HG03432 (cell line): ENCODE measurements at regions not wholly inside any gene's neighbourhood (a gene's known extent, or its start where the extent isn't known, plus 50 kb on each side); places are given as distances from the start of the nearest gene placed in this dataset.

Source experiments
- ATAC-seq: cut with Tn5 transposase; IDR thresholded peaks from one replicate; pipeline ENCODE4 v1.9.1; 2021; ENCODE audit warnings: mild to moderate bottlenecking, moderate library complexity; ENCODE audit not compliant: unreplicated experiment

DNA sequence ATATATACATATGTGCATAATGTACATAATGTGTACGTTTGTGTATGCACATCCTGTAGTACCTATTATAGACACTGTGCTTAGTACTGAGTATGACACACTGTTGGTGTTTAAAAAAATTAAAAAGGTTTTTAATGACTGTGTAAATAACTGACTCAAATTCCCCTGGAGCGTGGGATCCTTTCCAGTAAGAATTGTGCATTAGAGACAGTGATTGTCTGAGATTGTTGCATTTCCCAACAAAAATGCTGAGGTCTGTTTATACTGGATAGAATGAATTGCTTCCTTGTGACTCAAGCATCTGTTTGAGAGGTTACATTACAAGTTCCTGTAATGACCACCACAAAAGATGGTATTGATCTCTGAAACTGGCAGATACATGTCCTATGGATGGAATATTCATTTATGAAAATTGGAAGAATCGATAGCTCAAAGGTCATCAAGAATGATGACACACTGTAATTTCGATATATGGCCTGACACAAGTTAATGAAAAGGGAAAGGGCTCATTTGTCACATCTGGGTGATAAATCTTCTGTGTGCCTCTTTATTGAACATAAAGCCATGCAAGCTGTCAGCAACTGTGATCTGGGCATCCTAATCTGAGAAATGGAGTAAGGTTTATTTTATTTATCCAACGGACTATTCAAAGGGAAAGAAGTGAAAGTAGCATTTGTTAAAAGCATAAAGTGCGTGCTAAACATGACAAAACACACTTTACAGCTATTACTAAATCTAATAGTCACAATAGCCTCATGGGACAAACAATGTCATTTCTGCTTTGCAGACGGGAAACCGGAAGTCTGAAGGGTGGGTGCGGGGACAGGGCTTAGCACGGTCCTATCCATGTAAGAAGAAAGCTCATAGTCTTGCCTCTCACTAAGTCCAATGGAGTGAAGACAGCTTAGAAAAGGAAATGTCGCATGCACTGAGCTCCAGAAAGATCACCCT, 228.8 kb downstream of the CDH11 start:
- ATAC-seq: no peak

DNA sequence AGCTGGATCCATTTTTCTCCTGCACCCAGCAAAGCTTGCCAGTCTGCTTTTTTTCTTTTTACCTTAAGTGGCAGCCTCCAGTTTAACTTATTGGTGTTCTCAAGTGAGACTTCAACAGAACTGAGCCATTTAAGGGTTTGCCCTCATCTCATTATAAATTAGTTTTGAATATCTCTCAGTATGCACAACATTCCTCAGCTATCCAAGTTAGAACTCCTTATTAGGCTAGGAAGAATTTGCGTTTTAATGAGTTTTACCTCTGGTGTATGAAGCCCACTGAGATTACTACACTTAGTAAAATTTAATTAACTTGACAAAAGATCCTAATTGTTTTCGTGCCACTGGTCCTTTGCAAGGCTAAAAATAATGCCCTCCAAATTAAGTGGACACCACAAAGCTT, 232.4 kb downstream of the CDH11 start:
- ATAC-seq: no peak

DNA sequence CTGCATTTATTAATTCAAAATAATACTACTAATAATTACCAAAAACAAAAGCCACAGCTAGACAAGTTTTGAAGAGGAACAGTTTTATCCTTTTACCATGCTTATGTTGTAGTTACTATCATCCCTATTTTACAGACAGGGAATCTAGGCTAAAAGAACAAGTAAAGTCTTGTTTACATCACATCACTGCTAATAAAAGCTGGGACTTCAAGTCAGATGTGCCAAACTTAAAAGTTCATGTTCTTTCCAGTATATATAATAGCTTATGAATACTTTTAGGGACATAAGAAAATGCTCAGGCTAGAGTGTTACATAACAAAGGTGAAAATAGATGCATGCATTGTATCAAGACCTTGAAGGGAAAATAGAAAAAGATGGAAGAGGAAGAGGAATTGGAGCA, 234.2 kb downstream of the CDH11 start:
- no peak for ATAC-seq

DNA sequence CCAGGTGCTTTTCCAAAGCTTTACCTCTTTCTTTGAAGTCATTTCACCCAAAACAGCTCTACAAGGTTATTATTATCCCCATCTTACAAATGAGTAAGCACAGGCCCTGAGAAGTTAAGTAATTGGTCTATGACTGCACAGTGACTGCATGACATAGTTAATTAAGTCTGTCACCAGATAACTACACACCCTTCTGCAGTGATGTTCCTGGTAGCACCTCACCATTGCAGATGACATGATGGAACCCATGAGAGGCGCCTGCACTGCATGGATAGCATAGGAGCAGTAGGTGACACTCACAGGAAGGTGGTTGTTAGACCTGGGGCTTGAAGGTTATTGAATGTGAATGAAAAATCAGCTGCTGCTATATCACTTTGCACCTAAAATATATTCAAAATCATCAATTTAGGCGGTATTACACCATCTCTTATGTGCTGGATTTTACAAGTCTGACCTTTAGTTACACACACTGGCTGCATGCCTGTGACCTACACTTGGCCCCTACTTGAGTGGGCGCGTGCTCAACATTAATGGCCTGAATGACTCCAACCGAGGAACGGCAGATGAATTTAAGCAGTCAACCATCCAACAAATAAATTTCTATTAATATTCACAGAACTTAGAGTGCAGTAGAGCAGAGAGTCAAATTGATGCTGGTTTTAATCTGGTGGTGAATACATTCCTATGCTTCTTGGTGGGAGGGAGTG, 239.6 kb downstream of the CDH11 start:
- no peak for ATAC-seq

DNA sequence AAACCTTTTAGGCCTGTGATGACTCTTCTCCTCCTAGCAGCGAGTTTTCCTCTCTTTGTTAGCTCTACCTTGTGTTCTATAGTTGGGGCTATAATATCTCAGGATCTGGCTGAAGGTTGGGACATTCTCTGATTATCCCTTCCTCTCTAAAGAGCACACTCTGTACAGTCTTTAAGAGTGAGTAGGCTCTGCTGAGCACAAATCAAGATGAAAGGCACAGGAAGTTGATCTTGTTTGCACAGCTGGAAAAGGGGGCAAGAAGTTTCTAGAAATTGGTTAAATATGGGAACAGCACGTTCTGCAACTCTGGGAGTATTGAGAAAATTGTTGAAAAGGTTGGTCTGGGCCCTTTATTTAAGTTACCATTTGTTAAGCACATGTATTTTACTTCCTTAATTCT, 240.9 kb downstream of the CDH11 start:
- no peak for ATAC-seq

DNA sequence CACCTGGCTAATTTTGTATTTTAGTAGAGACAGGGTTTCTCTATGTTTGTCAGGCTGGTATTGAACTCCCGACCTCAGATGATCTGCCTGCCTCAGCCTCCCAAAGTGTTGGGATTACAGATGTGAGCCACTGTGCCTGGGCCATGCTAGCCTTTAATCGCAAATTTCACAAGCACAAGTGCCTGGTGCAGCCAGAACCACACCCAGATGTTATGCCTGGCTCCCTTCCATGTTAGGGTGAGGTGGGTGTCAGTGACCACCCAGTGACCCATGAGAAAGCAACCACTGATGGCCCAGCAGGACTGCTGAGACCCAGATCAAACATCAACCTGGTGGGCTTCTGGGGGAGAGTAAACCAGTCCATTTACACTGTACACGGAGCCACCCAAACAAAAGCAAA, 241.9 kb downstream of the CDH11 start:
- ATAC-seq: no peak

DNA sequence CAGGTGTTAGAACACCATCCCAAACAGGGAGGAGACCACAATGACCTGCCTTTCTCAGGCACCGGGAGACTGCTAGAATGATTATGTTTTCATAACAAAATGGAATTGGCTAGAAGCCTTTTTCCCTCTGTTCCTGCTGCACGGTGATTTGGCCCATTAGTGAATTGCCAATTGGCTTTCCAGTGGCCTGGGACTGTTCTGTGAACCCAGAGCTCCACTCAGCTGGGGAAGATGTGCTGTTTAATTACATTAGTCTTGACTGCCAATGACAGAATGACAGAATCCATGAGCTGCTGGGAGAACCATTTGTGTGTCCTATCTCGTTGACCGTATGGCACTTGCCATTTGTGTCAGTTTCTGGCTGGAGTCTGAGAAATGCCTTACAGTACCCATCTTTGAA, 242.9 kb downstream of the CDH11 start:
- ATAC-seq: no peak

DNA sequence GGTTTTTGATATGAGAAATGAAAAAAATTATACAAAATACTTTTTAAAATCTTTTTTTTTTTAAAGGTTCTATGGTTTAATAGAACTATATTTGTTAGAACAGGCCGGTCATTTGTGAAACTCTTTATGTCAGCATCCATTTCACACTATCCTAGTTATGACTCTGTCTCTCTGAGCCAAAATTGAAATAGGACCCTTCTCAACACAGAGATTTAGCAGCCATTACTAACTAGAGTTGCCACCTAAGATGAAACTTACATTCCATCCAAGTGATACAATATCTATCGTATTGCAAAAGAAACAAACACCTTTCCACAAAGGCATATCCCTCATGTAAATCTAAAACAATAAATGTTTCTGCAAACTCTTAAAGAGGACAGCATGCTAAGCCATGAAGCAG, 249.8 kb downstream of the CDH11 start:
- no peak for ATAC-seq

DNA sequence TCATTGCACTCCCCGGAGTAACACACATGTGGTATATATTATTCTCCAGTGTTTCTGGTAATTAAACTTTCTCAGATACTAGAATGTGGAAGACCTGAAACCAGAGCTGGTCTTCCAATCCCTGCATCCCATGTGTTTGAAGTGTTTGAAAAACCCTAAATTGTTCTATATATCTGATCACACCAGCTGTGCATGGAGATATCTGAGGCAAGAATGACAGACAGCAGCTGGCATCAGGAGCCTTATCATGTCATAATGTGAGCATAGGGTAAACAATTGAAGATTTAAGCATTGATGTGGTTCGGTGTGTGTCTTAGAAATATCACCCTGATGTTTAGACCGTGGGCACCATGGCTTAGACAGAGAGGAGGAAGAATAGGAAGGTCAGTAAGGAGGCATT, 251.0 kb downstream of the CDH11 start:
- no peak for ATAC-seq

DNA sequence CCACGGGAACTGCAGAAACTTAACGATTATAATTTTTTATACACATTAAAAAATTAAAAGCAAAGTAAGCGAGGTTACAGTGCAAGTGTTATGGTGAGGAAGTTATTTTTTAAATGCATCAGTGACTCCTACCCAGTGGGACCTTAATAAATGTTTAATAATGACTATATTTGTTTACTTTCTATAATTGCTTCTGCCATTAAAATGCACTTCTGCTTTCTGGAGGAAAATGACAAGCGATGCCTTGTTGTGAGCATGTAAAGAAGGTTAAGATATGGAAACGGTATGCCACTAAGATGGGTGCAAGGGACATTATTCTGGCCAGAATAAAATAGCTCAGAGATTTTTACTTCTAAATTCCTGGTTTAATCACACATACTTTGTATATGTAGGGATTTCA, 252.1 kb downstream of the CDH11 start:
- ATAC-seq: no peak

DNA sequence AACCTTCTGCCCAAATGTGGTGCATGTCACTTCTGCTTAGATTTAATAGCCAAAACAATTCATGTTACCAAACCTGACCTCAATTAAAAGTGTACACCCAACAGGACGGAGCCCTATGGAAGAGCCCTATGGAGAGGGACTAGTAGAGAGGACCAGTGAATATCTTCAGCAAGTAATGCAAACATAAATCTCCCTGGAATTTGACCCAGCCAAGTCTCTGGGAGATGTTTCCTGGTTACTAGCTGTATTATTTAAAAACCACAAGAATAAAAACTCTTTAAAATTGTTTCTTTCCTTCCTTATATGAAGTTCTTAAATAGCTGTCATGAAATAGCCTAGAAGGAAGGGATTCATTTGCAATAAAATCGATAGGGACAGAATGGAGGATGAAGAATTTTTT, 255.8 kb downstream of the CDH11 start:
- ATAC-seq: no peak

DNA sequence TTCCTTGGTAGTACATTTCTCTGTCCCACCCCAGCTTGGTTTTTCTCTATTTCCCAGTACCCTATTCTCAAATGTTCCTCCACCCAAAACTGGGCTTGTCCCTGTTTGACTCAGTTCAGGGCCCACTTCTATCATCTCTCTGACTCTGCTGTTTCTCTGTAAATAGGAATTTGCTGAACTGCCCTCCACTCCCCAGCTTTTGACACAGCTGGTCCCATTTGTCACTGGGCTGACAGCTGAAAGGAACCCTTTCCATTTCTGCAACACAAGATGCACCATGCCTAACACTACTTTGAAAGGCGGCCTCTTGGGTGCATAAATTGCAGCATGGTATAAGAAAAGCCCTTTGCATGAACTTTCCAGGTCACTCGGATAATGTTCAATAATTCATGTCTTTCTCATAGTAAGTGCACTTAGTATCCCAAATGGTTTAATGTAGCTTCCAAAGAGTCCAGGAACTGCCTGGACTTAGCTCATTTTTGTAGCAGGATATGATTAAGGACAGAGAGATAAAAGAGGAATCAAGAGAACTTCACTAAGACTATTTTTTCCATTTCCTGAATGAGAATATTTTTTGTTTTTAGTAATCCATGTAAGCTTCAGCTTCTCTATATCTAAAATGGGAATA, 256.7 kb downstream of the CDH11 start:
- ATAC-seq: no peak

DNA sequence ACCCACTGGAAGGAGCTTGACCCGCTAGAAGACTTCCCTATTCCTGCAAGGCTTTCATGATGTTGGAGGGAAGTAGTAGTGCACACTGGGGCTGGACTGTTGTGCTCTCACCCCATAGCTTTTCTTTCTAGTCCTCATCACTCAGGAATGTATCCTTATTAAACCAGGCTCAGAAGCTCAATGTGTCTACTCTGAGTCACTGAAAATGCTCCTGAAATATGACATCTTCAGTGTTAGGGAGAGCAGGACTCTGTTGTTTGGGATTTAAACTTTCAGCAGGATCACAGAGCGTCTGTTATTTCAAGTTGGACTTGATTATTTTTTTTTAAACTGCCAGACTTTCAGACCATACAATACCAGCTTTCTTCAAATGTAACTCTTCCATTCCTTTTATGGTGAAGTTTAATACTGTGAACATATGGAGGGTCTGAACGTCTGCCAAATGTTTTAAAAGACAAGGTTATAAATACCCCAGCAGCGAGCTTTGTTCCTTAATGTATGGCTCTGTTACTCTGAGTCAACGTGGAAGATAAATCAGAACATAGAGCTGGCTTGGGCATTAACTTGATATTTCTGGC, 257.5 kb downstream of the CDH11 start:
- ATAC-seq: no peak

DNA sequence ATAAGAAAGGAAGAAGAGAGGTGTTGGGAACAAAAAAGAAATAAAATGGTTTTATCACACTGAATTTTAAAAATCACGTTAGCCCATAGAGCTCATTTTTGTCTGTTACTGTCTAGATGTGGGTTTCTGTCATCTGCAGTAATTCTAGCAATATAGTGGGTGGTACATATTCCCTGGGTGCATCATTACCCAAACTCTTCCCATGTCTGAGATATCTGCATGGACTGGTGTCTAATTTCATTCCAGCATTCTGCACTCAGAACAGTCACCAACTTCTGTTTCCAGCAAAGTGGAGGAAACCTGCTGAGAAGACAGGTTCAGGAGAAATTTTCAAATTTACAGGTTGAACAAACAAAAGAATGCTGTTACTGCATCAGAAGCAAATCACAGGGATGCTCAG, 263.8 kb downstream of the CDH11 start:
- no peak for ATAC-seq

DNA sequence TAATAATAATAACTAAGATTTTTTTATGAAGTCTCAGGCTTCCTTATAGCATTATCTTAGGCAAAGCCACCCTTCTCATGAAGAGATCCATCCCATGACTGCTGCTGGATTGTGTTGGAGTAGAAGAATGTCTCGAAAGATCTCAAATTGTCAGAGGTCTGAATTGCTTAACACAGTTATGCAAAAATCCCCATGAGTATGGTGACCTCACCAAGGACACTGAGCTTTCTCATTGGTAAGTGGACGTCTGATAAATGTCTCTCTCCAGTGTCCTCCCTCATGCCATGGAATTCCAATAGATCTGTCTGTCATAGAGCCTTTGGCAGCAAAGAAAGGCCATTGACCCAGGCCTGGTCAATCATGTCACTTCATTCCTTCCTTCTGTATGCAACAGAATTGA, 264.5 kb downstream of the CDH11 start:
- no peak for ATAC-seq

DNA sequence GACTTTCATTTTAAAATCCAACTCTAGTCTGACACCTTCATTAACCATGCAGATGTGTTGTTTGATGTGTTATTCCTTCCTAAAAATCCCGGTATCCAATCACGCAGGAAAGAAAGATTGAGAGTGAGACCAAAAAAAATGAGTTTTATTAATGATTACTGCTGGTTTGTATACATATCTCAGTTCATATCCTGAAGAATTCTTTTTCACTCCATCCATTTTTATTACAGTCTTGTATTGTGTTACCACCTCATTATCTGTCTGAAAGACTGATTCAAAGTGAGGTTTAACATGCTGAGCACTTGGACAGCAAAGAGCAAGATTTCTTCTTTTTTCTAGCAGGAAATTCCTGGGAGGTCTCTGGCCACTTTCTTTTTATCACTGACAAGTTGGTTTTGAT, 268.3 kb downstream of the CDH11 start:
- ATAC-seq: no peak

DNA sequence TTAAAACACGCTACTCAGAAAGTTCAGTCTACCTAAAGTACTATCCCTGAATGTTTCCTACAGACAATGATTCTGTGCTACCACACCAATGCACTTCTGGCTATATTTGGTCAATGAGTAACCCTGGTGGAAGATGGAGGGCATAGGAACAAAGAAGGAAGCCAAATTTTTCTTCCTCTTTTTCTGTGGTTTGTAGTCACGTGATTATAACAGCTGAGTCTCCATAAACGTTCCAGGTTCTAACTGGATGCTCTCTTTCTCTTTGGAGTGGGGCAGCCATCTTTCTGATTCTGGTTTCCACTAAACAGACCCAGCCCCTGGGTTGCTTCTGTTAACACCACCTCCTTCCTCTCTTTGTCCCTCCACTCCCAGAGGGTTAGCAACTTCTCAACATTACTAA, 274.9 kb downstream of the CDH11 start:
- ATAC-seq: no peak

DNA sequence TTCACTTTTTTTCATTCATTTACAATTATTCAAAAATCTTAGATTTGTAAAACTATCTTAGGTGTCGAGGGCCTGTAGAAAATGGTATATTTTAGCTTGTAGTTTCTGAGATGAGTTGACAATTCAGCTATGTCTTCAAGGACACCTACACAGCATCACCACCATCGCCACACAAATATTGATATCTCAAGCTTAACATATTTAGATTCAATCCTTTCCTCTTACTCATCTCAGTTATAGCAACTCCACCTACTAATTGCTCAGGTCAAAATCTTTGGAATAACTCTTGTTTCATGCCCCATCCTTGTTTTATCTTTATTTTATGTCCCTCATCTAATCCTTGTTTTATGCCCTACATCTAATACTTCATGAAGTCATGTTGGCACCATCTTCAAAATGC, 276.8 kb downstream of the CDH11 start:
- no peak for ATAC-seq

DNA sequence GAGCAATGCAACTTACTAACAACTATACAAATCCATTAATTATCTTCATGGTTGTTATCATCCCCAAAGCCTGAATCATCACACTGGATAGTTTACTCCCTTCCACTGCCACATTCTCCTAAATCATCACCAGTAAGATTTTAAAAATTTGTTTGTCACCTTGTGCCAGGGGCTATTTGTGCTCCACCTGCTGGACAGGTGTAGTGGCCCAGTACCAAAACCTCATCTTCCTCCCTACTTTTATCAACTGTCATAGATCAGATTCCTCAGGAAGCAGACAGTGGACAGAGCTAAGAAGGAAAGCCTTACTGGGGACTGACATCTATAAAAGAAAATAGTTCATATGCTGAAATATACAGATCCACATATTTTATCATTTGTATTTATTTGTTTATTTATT, 280.4 kb downstream of the CDH11 start:
- no peak for ATAC-seq

DNA sequence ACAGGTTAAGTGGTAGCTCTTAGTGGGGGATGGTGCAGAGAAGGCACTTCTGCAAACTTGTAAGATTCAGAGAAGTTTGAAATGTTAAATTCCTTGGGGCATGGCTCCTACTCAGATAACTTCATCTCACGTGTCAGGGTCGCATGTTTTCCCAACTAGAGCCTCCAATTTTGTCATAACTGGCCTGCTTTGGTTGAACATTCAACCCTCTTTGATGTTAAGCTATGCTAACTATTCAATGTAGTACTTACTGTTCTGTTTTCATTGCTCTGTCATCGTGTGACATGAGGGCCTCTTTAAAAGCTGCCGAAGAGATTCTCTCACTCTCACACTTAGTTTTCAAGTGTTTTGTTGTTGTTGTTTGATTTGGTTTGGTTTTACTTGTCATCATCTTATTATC, 280.8 kb downstream of the CDH11 start:
- ATAC-seq: no peak

DNA sequence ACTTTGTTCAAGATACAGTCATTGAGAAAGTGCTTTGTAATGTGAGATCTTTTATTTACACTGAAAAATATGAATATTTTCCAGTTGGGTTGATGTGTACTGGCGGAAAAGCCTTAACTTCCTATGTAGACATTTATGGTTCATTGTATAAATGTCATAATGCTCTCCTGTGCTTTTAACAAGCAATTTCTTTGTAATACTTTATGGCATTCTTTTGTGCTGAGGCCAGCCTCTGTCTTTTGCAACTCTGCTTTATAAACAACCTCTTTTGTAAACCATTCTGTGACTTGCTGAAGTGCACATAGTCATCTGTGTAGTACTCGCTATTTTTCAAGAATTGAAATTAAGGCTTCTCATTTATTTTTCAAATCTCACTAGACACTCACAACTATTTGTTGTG, 291.2 kb downstream of the CDH11 start:
- no peak for ATAC-seq

DNA sequence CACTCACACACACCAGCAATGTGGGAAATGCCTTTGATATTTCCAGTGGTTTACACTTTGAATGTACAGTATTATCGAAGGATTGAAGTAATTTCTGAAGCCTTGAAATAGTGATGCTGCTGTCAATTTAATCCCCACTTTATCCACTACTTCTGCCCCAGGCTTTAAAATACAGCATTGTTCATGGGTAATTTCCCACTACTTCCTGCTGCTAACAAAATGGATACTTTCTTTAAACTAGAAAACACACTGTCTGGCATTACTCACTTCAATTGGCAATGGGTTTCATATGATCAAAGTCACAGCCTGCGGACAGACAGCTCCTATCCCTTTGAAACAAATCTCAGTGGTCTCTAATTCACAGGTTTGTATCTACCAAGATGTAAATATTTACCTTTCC, 292.2 kb downstream of the CDH11 start:
- ATAC-seq: no peak
